Loucy (cell line): ENCODE measurements at regions not wholly inside any gene's neighbourhood (a gene's known extent, or its start where the extent isn't known, plus 50 kb on each side); places are given as distances from the start of the nearest gene placed in this dataset.

Source experiments
- H2AFZ ChIP-seq: fragments of 200-600 bp; sonication (generic); 2 replicates; pipeline ENCODE4 v1.6.0; 2016; ENCODE audit warnings: antibody characterized with exemption, mild to moderate bottlenecking, low read length, moderate library complexity
- H3F3A ChIP-seq: fragments of 200-600 bp; 2 replicates; pipeline ENCODE4 v1.6.0; 2016; ENCODE audit warnings: antibody characterized with exemption, low read depth, mild to moderate bottlenecking
- H3K27me3 ChIP-seq: fragments of 200-600 bp; sonication (generic); 2 replicates; pipeline ENCODE4 v1.6.1; 2014; ENCODE audit warnings: low read length, mild to moderate bottlenecking; ENCODE audit not compliant: insufficient read depth, poor library complexity, severe bottlenecking
- H3K36me3 ChIP-seq: fragments of 200-600 bp; sonication (generic); 2 replicates; pipeline ENCODE4 v1.6.1; 2016; ENCODE audit warnings: low read length; ENCODE audit not compliant: insufficient read depth
- H3K4me1 ChIP-seq: fragments of 200-600 bp; sonication (generic); 2 replicates; pipeline ENCODE4 v1.5.1; 2014; ENCODE audit warnings: low read length, mild to moderate bottlenecking; ENCODE audit not compliant: insufficient read depth, poor library complexity, severe bottlenecking
- H3K4me2 ChIP-seq: fragments of 200-600 bp; sonication (generic); 2 replicates; pipeline ENCODE4 v1.6.0; 2014; ENCODE audit warnings: antibody characterized with exemption, low read length, low read depth, mild to moderate bottlenecking; ENCODE audit not compliant: poor library complexity, severe bottlenecking
- H3K4me3 ChIP-seq: fragments of 200-600 bp; sonication (generic); 2 replicates; pipeline ENCODE4 v1.5.1; 2014; ENCODE audit warnings: low read length, mild to moderate bottlenecking, mixed read lengths; ENCODE audit not compliant: poor library complexity, severe bottlenecking
- H3K79me2 ChIP-seq: fragments of 200-600 bp; sonication (generic); 2 replicates; pipeline ENCODE4 v1.6.1; 2014; ENCODE audit warnings: low read length; ENCODE audit not compliant: insufficient read depth
- H3K9ac ChIP-seq: fragments of 200-600 bp; sonication (generic); 2 replicates; pipeline ENCODE4 v1.6.0; 2014; ENCODE audit warnings: mild to moderate bottlenecking, low read depth, low read length, moderate library complexity; ENCODE audit not compliant: poor library complexity, severe bottlenecking
- H3K9me2 ChIP-seq: fragments of 200-600 bp; sonication (generic); replicated peaks from 2 replicates; pipeline ENCODE4 v1.6.1; 2016; ENCODE audit warnings: low read depth, low read length, mixed read lengths
- H3K9me3 ChIP-seq: fragments of 200-600 bp; sonication (generic); 2 replicates; pipeline ENCODE4 v1.6.1; 2014; ENCODE audit warnings: mild to moderate bottlenecking, antibody characterized with exemption, low read length, low read depth; ENCODE audit not compliant: insufficient read depth
- H4K20me1 ChIP-seq: fragments of 200-600 bp; sonication (generic); 2 replicates; pipeline ENCODE4 v1.6.0; 2014; ENCODE audit warnings: antibody characterized with exemption, low read length, mild to moderate bottlenecking; ENCODE audit not compliant: insufficient read depth, poor library complexity, severe bottlenecking
- EZH2phosphoT487 ChIP-seq: fragments of 200-600 bp; IDR thresholded peaks from 2 replicates; pipeline ENCODE4 v1.6.1; 2018; ENCODE audit warnings: antibody characterized with exemption, mild to moderate bottlenecking, moderate library complexity, borderline replicate concordance
- TF ChIP-seq, protein P1 (sequence below): fragments of 200-600 bp; sonication (generic); conservative IDR thresholded peaks from 2 replicates; pipeline ENCODE4 v1.5.1; 2014; ENCODE audit warnings: mild to moderate bottlenecking, antibody characterized with exemption, low read length

DNA sequence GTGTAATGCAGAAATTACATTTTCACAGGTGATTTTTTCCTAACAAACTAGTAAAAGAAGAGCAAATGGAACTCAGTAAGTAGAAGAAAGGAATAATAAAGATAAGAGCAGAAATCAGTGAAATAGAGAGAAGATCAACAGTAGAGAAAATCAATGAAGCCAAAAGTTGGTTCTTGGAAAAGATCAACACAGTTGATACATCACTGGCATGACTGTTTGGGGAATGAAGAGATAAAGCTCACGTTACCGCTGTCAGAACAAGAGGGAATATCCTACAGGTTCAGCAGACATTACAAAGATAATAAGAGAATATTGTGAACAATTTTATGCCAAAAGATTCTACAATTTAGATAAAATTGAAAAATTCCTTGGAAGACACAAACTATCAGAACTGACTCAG, 146.4 kb downstream of the ACTR3B start:
- no peak overlapping the region for H3K4me3 ChIP-seq
- H4K20me1 ChIP-seq, result no peaks in the 10 kb centered on the region
- H3K4me1 ChIP-seq, result no peaks in the 10 kb centered on the region
- H3K27me3 ChIP-seq, result no peaks in the 10 kb centered on the region
- no peaks in the 10 kb centered on the region for H3F3A ChIP-seq
- TF ChIP-seq, protein P1, sequence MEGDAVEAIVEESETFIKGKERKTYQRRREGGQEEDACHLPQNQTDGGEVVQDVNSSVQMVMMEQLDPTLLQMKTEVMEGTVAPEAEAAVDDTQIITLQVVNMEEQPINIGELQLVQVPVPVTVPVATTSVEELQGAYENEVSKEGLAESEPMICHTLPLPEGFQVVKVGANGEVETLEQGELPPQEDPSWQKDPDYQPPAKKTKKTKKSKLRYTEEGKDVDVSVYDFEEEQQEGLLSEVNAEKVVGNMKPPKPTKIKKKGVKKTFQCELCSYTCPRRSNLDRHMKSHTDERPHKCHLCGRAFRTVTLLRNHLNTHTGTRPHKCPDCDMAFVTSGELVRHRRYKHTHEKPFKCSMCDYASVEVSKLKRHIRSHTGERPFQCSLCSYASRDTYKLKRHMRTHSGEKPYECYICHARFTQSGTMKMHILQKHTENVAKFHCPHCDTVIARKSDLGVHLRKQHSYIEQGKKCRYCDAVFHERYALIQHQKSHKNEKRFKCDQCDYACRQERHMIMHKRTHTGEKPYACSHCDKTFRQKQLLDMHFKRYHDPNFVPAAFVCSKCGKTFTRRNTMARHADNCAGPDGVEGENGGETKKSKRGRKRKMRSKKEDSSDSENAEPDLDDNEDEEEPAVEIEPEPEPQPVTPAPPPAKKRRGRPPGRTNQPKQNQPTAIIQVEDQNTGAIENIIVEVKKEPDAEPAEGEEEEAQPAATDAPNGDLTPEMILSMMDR, result no peak
- no peak for TF ChIP-seq EZH2phosphoT487
- no peak overlapping the region for H2AFZ ChIP-seq
- H3K79me2 ChIP-seq, result no peaks in the 10 kb centered on the region
- H3K9ac ChIP-seq, result no peak overlapping the region
- no peaks in the 10 kb centered on the region for H3K36me3 ChIP-seq
- peaks cover 10% of the 10 kb centered on the region; the same call in 1 of the 2 replicates for H3K9me3 ChIP-seq
- H3K9me2 ChIP-seq, result no peaks in the 10 kb centered on the region
- H3K4me2 ChIP-seq, result no peak overlapping the region

DNA sequence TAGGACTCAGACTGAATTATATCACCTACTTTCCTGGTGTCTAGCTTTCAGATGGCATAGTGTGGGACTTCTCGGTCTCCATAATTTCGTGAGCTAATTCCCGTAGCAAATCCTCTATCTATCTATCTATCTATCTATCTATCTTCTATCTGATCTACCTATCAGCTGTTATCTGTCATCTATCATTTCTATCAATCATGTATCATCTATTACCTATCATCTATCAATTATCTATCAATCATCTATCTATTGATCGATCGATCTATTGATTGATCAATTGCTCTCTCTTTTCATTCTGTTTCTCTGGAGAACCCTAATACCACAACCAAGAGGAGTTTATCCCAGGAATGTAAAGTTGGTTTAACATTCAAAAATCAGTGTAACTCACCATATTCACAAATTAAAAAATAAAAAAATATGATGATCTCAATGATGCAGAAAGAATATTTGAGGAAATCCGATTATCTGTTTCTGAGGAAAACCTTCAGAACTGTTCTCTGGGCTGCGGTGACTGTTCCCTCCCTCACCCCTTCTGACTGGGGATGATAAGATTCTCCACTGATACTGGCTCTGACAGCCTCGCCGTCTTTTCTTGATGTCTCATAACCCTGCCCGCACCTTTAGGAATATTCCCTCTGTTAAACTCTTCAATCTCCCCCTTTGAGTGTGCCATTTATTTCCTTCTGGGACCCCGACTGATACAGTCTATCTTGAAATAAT, 147.7 kb downstream of the ACTR3B start:
- H3K36me3 ChIP-seq, result no peaks in the 10 kb centered on the region

DNA sequence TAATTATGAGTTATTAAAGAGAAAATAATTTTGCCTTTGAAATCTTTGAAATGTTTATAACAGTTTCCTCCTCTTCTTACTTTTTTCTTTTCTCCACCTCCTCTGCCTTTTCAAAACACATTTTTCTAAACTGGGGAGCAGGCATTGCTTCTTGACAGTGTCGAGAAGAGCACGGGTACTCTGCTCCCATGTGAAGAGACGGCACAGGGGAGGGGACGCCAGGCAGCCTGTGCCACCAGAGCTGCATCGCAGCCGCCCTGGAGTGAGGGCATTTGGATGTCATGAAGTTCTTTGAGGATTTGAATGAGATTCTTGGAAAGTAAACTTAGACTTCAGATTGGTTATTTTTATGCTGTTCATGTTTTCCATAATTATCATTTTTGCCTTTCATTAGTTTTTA, 149.7 kb downstream of the ACTR3B start:
- no peaks in the 10 kb centered on the region for H3K4me1 ChIP-seq
- H3F3A ChIP-seq, result no peaks in the 10 kb centered on the region
- no peak overlapping the region for H3K9ac ChIP-seq
- no peaks in the 10 kb centered on the region for H3K9me2 ChIP-seq
- H3K4me3 ChIP-seq, result no peak overlapping the region
- no peaks in the 10 kb centered on the region for H3K27me3 ChIP-seq
- H3K36me3 ChIP-seq, result no peaks in the 10 kb centered on the region
- no peaks in the 10 kb centered on the region for H3K79me2 ChIP-seq
- no peak overlapping the region for H3K4me2 ChIP-seq
- no peak for TF ChIP-seq EZH2phosphoT487
- TF ChIP-seq, protein P1, result no peak
- H2AFZ ChIP-seq, result no peak overlapping the region
- no peaks in the 10 kb centered on the region for H4K20me1 ChIP-seq
- no peaks in the 10 kb centered on the region; the same call in 1 of the 2 replicates for H3K9me3 ChIP-seq

More for the DNA sequence above, 147.7 kb downstream of the ACTR3B start:
- Histone ChIP-seq H3K4me1 (no peaks in the 10 kb centered on the region), H3K4me2 (no peak overlapping the region), H3K79me2 (no peaks in the 10 kb centered on the region), H3K9me3 (peaks cover 4% of the 10 kb centered on the region; the same call in 1 of the 2 replicates), H3F3A (no peaks in the 10 kb centered on the region), H2AFZ (no peak overlapping the region), H4K20me1 (no peaks in the 10 kb centered on the region), H3K4me3 (no peak overlapping the region), H3K9me2 (no peaks in the 10 kb centered on the region), H3K9ac (no peak overlapping the region), H3K27me3 (no peaks in the 10 kb centered on the region)
- TF ChIP-seq, protein P1, result no peak
- TF ChIP-seq EZH2phosphoT487, result no peak
